Iris pigment epithelial cell (primary cell): ENCODE measurements at regions not wholly inside any gene's neighbourhood (a gene's known extent, or its start where the extent isn't known, plus 50 kb on each side); places are given as distances from the start of the nearest gene placed in this dataset.
"Not testable (repeated sequence)": the region's sequence is repeated elsewhere in the genome, so short reads cannot be mapped to it uniquely, and the experiment has no call there.

Experiments
- DNase-seq: peaks from one replicate; pipeline ENCODE4 v3.0.0-alpha.2; 2011; ENCODE audit warnings: low read depth

DNA sequence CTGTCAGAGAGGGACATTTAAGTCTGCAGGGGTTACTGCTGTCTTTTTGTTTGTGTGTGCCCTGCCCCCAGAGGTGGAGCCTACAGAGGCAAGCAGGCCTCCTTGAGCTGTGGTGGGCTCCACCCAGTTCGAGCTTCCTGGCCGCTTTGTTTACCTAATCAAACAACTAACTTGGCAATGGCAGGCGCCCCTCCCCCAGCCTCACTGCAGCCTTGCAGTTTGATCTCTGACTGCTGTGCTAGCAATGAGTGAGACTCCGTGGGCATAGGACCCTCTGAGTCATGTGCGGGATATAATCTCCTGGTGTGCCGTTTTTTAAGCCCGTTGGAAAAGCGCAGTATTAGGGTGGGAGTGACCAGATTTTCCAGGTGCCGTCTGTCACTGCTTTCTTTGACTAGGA lies 216.8 kb upstream of the CDKN2B start:
- DNase-seq = not testable (repeated sequence)

DNA sequence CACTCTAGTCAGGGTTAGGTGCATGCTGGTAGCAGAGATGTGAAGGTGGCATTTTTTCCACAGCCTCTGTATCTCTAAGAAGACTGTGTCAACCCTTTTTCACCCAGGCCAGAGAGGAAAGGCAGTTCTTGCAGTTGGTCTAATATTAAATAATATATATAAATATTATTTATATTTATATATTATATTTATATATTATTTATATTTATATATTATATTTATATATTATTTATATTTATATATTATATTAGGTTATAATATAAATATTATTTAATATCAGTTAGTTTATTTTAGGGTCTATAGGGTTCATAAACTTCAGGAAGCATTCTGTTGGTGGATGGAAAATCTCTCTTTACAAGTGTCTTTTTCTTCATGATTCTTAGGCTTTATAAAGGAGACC lies 218.6 kb upstream of the DMRTA1 start:
- no peak for DNase-seq

GRCh38 chr9:22228542-22228941 lies 218.1 kb upstream of the DMRTA1 start:
- DNase-seq = peak; percentile 47

DNA sequence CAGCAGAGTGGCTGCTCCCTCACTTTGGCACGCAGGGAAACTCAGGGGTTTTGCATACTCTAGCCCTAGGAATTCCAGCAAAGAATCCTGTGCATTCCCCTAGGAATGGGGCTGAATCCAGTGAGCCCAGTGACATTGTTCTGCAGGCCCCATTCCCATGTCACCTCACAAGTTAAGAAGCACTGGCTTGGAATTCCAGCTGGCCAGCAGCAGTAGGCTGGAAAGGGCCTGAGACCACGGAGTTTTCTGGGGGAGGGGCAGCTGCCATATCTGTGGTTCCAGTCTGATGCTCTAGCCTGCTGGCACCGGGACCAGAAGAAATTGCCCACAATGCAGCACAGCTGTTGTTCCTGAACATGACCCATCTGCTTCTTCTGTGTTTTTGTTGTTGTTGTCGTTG lies 217.6 kb upstream of the DMRTA1 start:
- DNase-seq = no peak

GRCh38 chr9:22231309-22231708 lies 215.3 kb upstream of the DMRTA1 start:
- not testable (repeated sequence) for DNase-seq

- DNase-seq = no peak
These were observed 213.7 kb upstream of the DMRTA1 start for GRCh38 chr9:22232971-22233370.

DNA sequence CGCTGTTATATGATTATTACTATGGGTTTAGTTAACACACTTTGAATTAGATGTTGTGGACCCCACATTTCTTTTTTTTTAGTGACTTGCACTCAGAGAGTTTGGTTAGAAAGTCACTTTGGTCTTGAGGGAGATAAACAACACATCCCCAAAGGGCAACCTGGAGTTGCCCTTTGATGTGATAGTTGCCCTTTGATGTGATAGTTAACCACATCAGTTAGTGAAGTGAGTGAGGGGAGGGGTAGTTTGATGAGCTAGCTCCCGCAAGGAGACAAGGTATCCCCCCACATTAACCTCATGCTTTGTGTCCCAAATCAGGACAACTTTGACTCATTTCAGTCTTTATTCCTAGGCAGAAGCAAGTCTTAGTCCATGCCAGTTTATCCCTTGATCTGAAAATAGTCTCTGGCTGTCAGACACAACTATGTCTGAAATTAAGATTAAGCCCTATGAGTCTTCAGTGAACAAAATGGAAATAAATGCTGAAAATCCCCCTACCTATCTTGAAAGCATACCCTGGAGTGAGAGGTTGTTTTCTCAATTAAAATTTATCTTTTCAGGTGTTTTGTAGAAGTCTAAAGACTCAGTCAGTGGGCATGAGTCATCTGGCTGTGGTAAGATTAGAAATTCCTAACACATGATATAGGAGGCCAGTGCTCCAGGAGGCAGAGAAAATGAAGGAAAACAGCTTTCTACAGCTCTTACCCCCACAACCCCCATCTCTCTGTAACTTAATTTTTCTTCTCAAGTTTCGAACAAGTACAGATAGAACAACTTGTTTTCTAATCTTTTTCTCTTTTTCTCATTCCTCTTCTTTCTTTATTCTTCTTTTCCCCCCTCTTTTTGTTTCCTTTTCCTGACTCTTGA lies 208.9 kb upstream of the DMRTA1 start:
- peak; percentile 96 for DNase-seq

GRCh38 chr9:22238809-22239684 lies 207.6 kb upstream of the DMRTA1 start:
- peak; percentile 76 for DNase-seq

DNA sequence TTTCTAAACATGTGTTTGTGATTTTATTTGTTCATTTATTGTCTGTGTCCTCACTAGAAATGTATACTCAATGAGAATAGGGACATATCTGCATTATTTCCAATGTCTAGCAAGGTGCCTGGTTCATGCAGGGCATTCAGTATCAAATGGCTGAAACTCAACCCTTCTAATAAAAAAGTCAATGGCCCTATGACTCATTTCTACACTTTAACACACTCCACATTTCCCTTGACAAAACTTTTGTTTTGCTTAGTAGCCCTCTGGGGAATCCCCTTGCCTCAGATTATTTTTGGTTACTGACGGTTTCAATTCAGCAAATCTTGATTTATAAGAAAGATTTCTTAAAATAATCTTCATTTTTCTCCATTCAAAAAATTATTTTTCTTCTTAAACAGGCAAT lies 206.0 kb upstream of the DMRTA1 start:
- peak; percentile 77 for DNase-seq

DNA sequence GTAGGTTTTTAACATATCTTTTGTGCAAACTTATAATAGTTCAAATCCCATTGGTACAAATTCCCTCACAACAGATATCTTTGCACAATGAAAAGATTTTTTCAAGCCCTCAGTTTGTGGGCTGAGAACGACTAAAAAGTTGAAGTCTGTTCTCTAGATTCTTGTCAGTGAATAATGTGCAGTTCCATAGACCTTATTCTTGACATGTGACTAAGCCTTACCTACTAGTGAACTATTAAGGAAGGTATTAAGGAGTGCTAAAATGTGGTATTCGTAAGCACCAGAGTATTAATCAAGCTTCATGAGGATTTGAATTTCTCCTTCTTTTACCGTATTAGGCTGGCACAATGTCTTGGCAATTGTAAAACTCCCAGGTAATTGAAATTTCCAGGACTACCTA lies 205.6 kb upstream of the DMRTA1 start:
- DNase-seq = no peak

- DNase-seq = no peak
These were observed 205.0 kb upstream of the DMRTA1 start for GRCh38 chr9:22241611-22242010.

GRCh38 chr9:22244139-22245011 lies 202.2 kb upstream of the DMRTA1 start:
- peak; percentile 78 for DNase-seq

GRCh38 chr9:22255337-22255736 lies 191.3 kb upstream of the DMRTA1 start:
- DNase-seq = no peak

GRCh38 chr9:22256381-22256780 lies 190.2 kb upstream of the DMRTA1 start:
- DNase-seq = no peak

DNA sequence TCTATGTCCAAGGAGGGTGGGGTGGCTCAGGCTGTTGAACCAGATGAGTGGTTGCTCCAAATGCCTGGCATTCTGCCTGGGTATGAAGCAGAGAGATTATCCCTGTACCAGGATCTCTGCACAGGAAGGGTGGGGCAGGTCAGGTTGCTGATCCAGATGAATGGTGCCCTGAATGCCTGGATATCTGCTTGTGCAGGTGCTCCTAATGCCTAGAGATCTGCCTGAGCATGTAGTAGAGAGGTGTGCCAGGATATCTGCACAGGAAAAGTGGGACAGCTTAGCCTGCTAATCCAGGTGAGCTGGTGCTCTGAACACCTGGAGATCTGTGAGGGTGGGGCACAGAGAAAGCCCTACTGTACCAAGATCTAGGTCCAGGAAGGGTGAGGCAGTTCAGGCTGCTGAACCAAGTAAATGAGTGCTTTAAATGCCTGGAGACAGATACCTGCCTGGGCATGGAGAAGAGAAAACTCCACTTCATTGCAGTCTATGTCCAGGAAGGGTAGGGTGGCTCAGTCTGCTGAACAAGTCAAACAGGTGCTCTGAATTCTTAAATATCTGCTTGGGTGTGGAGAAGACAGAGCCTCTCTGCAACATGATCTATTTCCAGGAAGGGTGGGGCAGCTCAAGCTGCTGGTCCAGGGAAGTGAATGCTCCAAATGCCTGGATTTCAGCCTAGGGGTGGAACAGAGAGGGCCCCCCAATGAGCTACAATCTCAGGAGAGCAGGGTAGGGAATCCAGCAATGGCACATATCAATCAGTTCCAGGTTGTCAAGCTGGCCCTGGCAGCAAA lies 189.4 kb upstream of the DMRTA1 start:
- no peak for DNase-seq

DNA sequence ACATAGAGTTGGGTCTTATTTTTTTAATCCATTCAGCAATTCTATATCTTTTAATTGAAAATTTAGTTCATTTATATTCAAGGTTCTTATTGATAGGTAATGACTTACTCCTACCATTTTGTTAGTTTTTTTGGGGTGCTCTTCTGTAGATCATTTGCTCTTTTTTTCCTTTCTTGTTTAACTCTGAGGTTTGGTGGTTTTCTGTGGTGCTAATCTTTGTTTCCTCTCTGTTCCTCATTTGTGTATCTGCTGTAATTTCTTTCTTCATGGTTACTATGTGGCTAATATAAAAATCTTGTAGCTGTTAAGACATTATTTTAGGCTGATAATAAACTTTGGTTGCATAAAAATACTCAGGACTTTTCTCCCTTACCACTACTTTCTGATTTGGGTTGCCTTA lies 181.6 kb upstream of the DMRTA1 start:
- no peak for DNase-seq

DNA sequence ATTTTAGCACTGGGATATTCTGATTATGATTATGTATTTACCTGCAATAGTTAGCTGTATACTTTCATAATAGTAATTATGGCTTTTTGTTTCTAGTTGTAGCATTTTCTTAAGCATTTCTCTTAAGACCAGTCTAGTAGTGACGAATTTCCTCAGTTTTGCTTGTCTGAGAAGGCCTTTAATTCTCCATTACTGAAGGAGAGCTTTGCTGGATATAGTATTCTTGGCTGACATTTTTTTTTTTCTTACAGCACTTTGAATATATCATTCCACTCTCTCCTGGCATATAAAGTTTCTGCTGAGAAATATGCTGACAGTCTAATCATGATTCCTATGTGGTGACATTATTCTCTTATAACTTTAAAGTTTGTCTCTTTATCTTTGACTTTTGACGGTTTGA lies 181.1 kb upstream of the DMRTA1 start:
- DNase-seq = no peak

- DNase-seq = no peak
These were observed 172.1 kb upstream of the DMRTA1 start for GRCh38 chr9:22274477-22274876.

DNA sequence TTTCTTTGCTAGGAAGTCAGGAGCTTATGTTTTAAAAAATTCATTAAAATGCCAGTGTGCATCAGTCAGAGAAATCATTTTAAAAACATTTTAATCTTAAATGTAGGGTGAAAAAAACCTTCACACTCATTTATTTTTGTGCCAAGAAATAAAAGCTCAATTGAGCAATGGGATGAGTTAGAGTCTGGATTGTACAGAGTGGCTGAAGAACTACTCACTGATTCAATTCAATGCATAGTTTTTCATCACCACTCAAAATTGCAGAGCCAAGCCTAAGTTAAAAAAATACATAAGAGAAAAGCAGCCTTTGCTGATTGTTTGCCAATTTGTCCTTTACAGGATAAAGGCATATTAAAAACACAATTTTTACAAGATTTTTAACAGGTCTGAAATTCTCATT lies 168.2 kb upstream of the DMRTA1 start:
- peak; percentile 63 for DNase-seq

GRCh38 chr9:22279636-22280035 lies 167.0 kb upstream of the DMRTA1 start:
- no peak for DNase-seq

- DNase-seq = no peak
These were observed 161.6 kb upstream of the DMRTA1 start for GRCh38 chr9:22285066-22285465.
